Stomach (tissue), 8 donors: ENCODE measurements at regions not wholly inside any gene's neighbourhood (a gene's known extent, or its start where the extent isn't known, plus 50 kb on each side); places are given as distances from the start of the nearest gene placed in this dataset.
"Not testable (repeated sequence)": the region's sequence is repeated elsewhere in the genome, so short reads cannot be mapped to it uniquely, and the experiment has no call there.

ENCODE experiments used
- DNase-seq, 2 donors: peaks; one replicate each; pipeline versions ENCODE4 v3.0.0 to v3.0.0-alpha.2; 2013 to 2019
- H3K27ac ChIP-seq, 5 donors: fragments of 200-600 bp in 4 of 5; sonication (generic) in 4 of 5; one replicate each; pipeline ENCODE4 v1.5.1; 2013 to 2019; ENCODE audit warnings: mild to moderate bottlenecking in 1 of 5, moderate library complexity in 1 of 5
- H3K27me3 ChIP-seq, 3 donors: fragments of 200-600 bp; sonication (generic); one replicate each; pipeline ENCODE4 v1.5.1; 2017 to 2019; ENCODE audit warnings: mixed run types in 1 of 3
- H3K36me3 ChIP-seq, 4 donors: fragments of 200-600 bp; sonication (generic); 1 replicate in 3 of 4; 2 replicates in 1 of 4; pipeline ENCODE4 v1.5.1; 2016 to 2019
- H3K4me1 ChIP-seq, 4 donors: fragments of 200-600 bp; sonication (generic); one replicate each; pipeline ENCODE4 v1.5.1; 2016 to 2019
- H3K4me3 ChIP-seq, 4 donors: fragments of 200-600 bp; sonication (generic) in 3 of 4; one replicate each; pipeline ENCODE4 v1.5.1; 2016 to 2019; ENCODE audit warnings: mild to moderate bottlenecking in 1 of 4
- H3K9me3 ChIP-seq, 4 donors: fragments of 200-600 bp; sonication (generic); one replicate each; pipeline ENCODE4 v1.5.1; 2016 to 2019
- CTCF ChIP-seq, 7 experiments: fragments of 450-650 bp in 4 of 7; fragments of 200-600 bp in 3 of 7; sonication (generic) in 3 of 7; IDR thresholded peaks; one replicate each; pipeline ENCODE4 v1.5.1; 2016 to 2019; ENCODE audit warnings: antibody characterized with exemption in 7 of 7, control low read depth in 2 of 7, mild to moderate bottlenecking in 1 of 7
- EP300 ChIP-seq: sonication (generic); formaldehyde crosslinking; IDR thresholded peaks from one replicate; pipeline ENCODE4 v1.6.1; 2017; ENCODE audit warnings: antibody characterized with exemption
- POLR2A ChIP-seq, 4 donors: fragments of 450-650 bp; IDR thresholded peaks; one replicate each; pipeline ENCODE4 v1.6.1; 2016; ENCODE audit warnings: antibody characterized with exemption in 4 of 4, control low read depth in 2 of 4, mild to moderate bottlenecking in 1 of 4, moderate library complexity in 1 of 4
- POLR2AphosphoS5 ChIP-seq, 3 donors: sonication (generic); formaldehyde crosslinking; IDR thresholded peaks; one replicate each; pipeline ENCODE4 v1.6.1; 2016; ENCODE audit warnings: antibody characterized with exemption in 3 of 3
- WGBS, 5 donors: extraction: QIAGEN DNeasy Blood & Tissue Kit in 3 of 5; methylation state at CpG; one replicate each; pipeline versions ENCODE4 v1.1.5 to v1.1.7; 2013 to 2018; 5-methylcytosine and 5-hydroxymethylcytosine counted together
- intact Hi-C: fragments of 100-400 bp; cut with DNase I; formaldehyde crosslinking; loops from one replicate; pipeline ENCODE4 v1.15.1; 2023; ENCODE audit warnings: low total_unique reads
- donor health status: healthy with polysubstance abuse.
- donor health status: Bipolar disorder and iron deficiency.
- donor health status: healthy.

GRCh38 chr20:30484009-30484748 lies 773.3 kb upstream of the DEFB115 start:
- Histone ChIP-seq H3K9me3 (peaks cover 2 to 86% (median 66%) of the 10 kb centered on the region in 4 donors), H3K27me3 (peaks cover 0 to 24% (median 3%) of the 10 kb centered on the region in 3 donors), H3K4me3 (no peak overlapping the region), H3K4me1 (no peaks in the 10 kb centered on the region), H3K36me3 (no peaks in the 10 kb centered on the region), H3K27ac (no peak overlapping the region)
- TF ChIP-seq CTCF (IDR thresholded peaks at IDR 0.05) (no peak), POLR2AphosphoS5 (IDR thresholded peaks at IDR 0.05) (no peak), EP300 (no peak)
- intact Hi-C loops = no loop called here
- DNase-seq = no peak
- 93 to 96% (median 95%) methylated on average over 34 to 48 of the region's 50 CpGs for WGBS, 5 donors

DNA sequence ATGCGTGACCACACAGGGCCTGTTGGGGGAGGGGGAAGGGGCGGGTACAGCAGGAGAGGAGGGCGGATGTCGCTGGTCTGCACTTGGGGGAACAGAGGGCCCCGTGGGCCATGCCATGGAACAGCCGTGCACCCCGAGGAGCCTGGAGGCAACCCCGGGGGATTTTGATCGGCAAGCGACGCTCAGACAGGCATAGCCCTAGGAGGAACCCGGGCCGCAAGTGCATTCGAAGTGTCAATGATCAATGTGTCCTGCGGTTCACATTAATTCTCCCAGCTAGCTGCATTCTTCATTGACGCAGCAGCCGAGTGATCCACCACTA lies 772.8 kb upstream of the DEFB115 start:
- intact Hi-C loops = no loop called here
- DNase-seq = no peak
- WGBS, 5 donors = 93 to 97% (median 94%) methylated on average over 12 to 17 of the region's 17 CpGs
- no peak overlapping the region for H3K27ac ChIP-seq
- no peak overlapping the region for H3K4me3 ChIP-seq
- TF ChIP-seq CTCF (IDR thresholded peaks at IDR 0.05) (no peak), POLR2A (IDR thresholded peaks at IDR 0.05) (no peak), POLR2AphosphoS5 (IDR thresholded peaks at IDR 0.05) (no peak), EP300 (no peak)
- peaks cover 0 to 29% (median 6%) of the 10 kb centered on the region in 3 donors for H3K27me3 ChIP-seq
- H3K36me3 ChIP-seq = no peaks in the 10 kb centered on the region
- H3K4me1 ChIP-seq = no peaks in the 10 kb centered on the region
- H3K9me3 ChIP-seq = peaks cover 2 to 86% (median 69%) of the 10 kb centered on the region in 4 donors

DNA sequence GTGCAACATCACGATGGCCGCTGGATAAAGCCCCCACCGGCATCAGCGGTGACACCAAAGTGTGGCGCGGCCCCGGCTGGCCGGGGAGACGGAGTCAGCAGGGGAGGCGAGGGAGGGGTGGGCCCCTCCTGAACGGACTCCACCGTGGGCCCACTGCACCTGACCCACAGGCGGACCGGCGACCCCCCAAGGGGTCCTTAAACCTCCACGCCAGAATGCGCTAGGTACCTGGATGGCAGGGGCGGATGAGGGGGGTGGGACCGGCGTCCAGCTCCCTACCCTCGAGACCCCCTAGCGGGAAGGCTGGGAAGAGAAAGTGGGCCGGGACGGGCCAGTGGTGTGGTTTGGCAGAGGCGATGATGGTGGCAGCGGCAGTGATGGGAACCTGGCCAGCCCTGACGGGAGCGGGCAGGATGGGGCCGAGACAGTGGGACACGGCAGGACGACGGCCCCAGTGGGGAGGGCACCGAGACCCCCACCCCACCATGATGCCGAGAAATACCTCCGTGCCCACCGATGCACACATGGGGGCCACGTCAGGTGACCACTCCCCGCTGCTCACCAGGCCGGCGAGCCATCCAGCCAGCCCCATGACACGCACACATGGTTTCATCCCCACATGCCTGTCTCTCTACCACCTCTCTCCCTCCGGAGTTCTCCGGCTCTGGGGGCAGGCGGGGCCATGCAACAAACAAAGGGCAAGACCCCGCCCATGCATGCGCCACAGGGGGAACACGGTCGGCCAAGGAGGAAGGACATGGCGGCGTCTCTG lies 771.9 kb upstream of the DEFB115 start:
- Histone ChIP-seq H3K9me3 (peaks cover 2 to 86% (median 67%) of the 10 kb centered on the region in 4 donors), H3K27me3 (peaks cover 0 to 37% (median 6%) of the 10 kb centered on the region in 3 donors), H3K4me3 (no peak overlapping the region), H3K4me1 (no peaks in the 10 kb centered on the region), H3K36me3 (no peaks in the 10 kb centered on the region), H3K27ac (no peak overlapping the region)
- intact Hi-C loops = no loop called here
- 93 to 97% (median 95%) methylated on average over 33 to 50 of the region's 50 CpGs for WGBS, 5 donors
- DNase-seq = no peak
- TF ChIP-seq POLR2A (IDR thresholded peaks at IDR 0.05) = no peak
- no peak for TF ChIP-seq CTCF (IDR thresholded peaks at IDR 0.05)
- no peak for TF ChIP-seq EP300
- no peak for TF ChIP-seq POLR2AphosphoS5 (IDR thresholded peaks at IDR 0.05)

GRCh38 chr20:30486103-30486478 lies 771.4 kb upstream of the DEFB115 start:
- TF ChIP-seq EP300 = no peak
- TF ChIP-seq POLR2A (IDR thresholded peaks at IDR 0.05) = no peak
- no peak for TF ChIP-seq POLR2AphosphoS5 (IDR thresholded peaks at IDR 0.05)
- no peak for TF ChIP-seq CTCF (IDR thresholded peaks at IDR 0.05)
- WGBS, 5 donors = 92 to 98% (median 95%) methylated on average over 12 to 14 of the region's 14 CpGs
- Histone ChIP-seq H3K4me1 (no peaks in the 10 kb centered on the region), H3K36me3 (no peaks in the 10 kb centered on the region), H3K27ac (no peak overlapping the region), H3K4me3 (no peak overlapping the region), H3K9me3 (peaks cover 2 to 85% (median 66%) of the 10 kb centered on the region in 4 donors), H3K27me3 (peaks cover 0 to 37% (median 6%) of the 10 kb centered on the region in 3 donors)
- intact Hi-C loops = no loop called here
- DNase-seq = no peak

GRCh38 chr20:30487461-30487860 lies 770.0 kb upstream of the DEFB115 start:
- H3K27me3 ChIP-seq = peaks cover 0 to 37% (median 6%) of the 10 kb centered on the region in 3 donors
- intact Hi-C loops, H3K4me1 ChIP-seq, H3K36me3 ChIP-seq, DNase-seq, H3K27ac ChIP-seq, H3K4me3 ChIP-seq: not testable (repeated sequence)
- peaks cover 2 to 78% (median 66%) of the 10 kb centered on the region in 4 donors for H3K9me3 ChIP-seq
- 84 to 94% (median 93%) methylated on average over 17 to 18 of the region's 18 CpGs for WGBS, 5 donors
